Keratinocyte (primary cell): ENCODE measurements at regions not wholly inside any gene's neighbourhood (a gene's known extent, or its start where the extent isn't known, plus 50 kb on each side); places are given as distances from the start of the nearest gene placed in this dataset.

Experiments used
- DNase-seq: peaks from one replicate; pipeline ENCODE4 v3.0.0-alpha.2; 2011; ENCODE audit warnings: low read depth, missing footprints, low spot score
- FAIRE-seq: peaks from 2 replicates; lab custom pipeline; 2011; peaks lifted over from hg19 to GRCh38; lab: Jason Lieb, UNC
- H2AFZ ChIP-seq: 2 replicates; pipeline ENCODE4 v1.6.0; 2012; ENCODE audit warnings: low read length, control low read depth, inconsistent platforms; ENCODE audit not compliant: control insufficient read depth
- H3K27ac ChIP-seq: 2 replicates; pipeline ENCODE4 v1.5.1; 2011; ENCODE audit warnings: low read length; ENCODE audit not compliant: control insufficient read depth, insufficient read depth
- H3K27me3 ChIP-seq: 3 replicates; pipeline ENCODE4 v1.6.0; 2011; ENCODE audit warnings: low read length; ENCODE audit not compliant: control insufficient read depth, insufficient read depth; ENCODE audit errors: extremely low read depth
- H3K36me3 ChIP-seq, 2 experiments: 2 replicates in 1 of 2; 3 replicates in 1 of 2; pipeline ENCODE4 v1.5.1; 2011; ENCODE audit warnings: low read length in 2 of 2, mild to moderate bottlenecking in 1 of 2; ENCODE audit not compliant: control insufficient read depth in 2 of 2, insufficient read depth in 2 of 2; ENCODE audit errors: extremely low read depth in 1 of 2
- H3K4me1 ChIP-seq: 3 replicates; pipeline ENCODE4 v1.5.1; 2011; ENCODE audit warnings: low read length; ENCODE audit not compliant: control insufficient read depth, insufficient read depth; ENCODE audit errors: extremely low read depth
- H3K4me2 ChIP-seq: 3 replicates; pipeline ENCODE4 v1.6.0; 2011; ENCODE audit warnings: low read depth, low read length; ENCODE audit not compliant: control insufficient read depth, insufficient read depth; ENCODE audit errors: extremely low read depth
- H3K4me3 ChIP-seq, 3 experiments: fragments of 200-600 bp in 1 of 3; sonication (generic) in 1 of 3; 2 replicates in 2 of 3; 3 replicates in 1 of 3; pipeline ENCODE4 v1.5.1; 2011 to 2016; ENCODE audit warnings: low read length in 3 of 3, mild to moderate bottlenecking in 3 of 3, control low read depth in 2 of 3, inconsistent platforms in 1 of 3, low read depth in 1 of 3, mixed read lengths in 1 of 3, mixed run types in 1 of 3, moderate library complexity in 1 of 3; ENCODE audit not compliant: control insufficient read depth in 2 of 3, insufficient read depth in 2 of 3; ENCODE audit errors: extremely low read depth in 1 of 3
- H3K79me2 ChIP-seq: 2 replicates; pipeline ENCODE4 v1.6.0; 2012; ENCODE audit warnings: low read length; ENCODE audit not compliant: control insufficient read depth, insufficient read depth
- H3K9ac ChIP-seq: 3 replicates; pipeline ENCODE4 v1.6.0; 2011; ENCODE audit warnings: low read length; ENCODE audit not compliant: control insufficient read depth, insufficient read depth; ENCODE audit errors: extremely low read depth
- H3K9me1 ChIP-seq: 3 replicates; pipeline ENCODE4 v1.6.0; 2011; ENCODE audit warnings: low read length; ENCODE audit not compliant: control insufficient read depth, insufficient read depth; ENCODE audit errors: extremely low read depth
- H3K9me3 ChIP-seq: 2 replicates; pipeline ENCODE4 v1.5.1; 2012; ENCODE audit warnings: low read depth, low read length; ENCODE audit not compliant: control insufficient read depth
- H4K20me1 ChIP-seq: 3 replicates; pipeline ENCODE4 v1.6.0; 2011; ENCODE audit warnings: low read length; ENCODE audit not compliant: control insufficient read depth, insufficient read depth; ENCODE audit errors: extremely low read depth
- CTCF ChIP-seq, 3 experiments: IDR thresholded peaks in 1 of 3; conservative IDR thresholded peaks in 1 of 3; optimal IDR thresholded peaks in 1 of 3; 2 replicates in 2 of 3; 3 replicates in 1 of 3; pipeline versions ENCODE3 to v1.5.1; 2011; ENCODE audit warnings: low read length in 3 of 3, mild to moderate bottlenecking in 3 of 3, moderate library complexity in 2 of 3, control low read depth in 1 of 3, inconsistent platforms in 1 of 3; ENCODE audit not compliant: insufficient read depth in 2 of 3; ENCODE audit errors: extremely low read depth in 1 of 3
- EZH2 ChIP-seq: IDR thresholded peaks from one replicate; pipeline ENCODE4 v1.6.1; 2012; ENCODE audit warnings: inconsistent platforms, mild to moderate bottlenecking, low read length, moderate library complexity
- dilution Hi-C: fragments of 300-500 bp; cut with MboI; formaldehyde crosslinking; loops from one replicate; pipeline ENCODE4 v1.7.0; 2020; ENCODE audit warnings: low sequenced_read_pairs; ENCODE audit not compliant: extremely low pct_ligation_motif_present

DNA sequence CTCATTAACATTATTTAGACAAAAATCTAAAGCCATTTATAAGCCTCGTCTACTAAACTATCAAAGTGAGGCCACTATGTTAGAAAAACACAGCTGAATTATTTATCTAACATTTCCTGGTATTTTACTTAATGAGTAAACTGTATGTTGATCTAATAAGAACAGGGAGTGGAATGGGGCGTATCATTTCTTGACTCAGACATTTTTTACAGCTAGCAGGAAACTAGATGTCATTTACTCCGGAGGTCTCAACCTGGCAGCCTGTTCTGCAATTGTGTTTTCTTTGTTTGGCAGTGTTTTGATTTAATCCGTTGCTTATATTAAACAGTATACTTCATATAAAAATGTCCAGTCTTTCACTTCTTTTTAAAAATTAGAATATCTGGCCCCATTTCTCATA is 79.1 kb upstream of the ABI3BP start:
- H3K79me2 ChIP-seq, result no peaks in the 10 kb centered on the region
- H3K9me1 ChIP-seq, result no peaks in the 10 kb centered on the region
- DNase-seq (no peak), FAIRE-seq (peak; percentile 13)
- H3K36me3 ChIP-seq, result no peaks in the 10 kb centered on the region
- H4K20me1 ChIP-seq, result no peaks in the 10 kb centered on the region
- peak overlapping the region; percentile 22 for H3K27ac ChIP-seq
- dilution Hi-C loops, result no loop called here
- no peak overlapping the region for H3K4me2 ChIP-seq
- no peak overlapping the region for H3K4me3 ChIP-seq
- peaks cover 7% of the 10 kb centered on the region for H3K4me1 ChIP-seq
- peak overlapping the region; percentile 32 for H2AFZ ChIP-seq
- H3K27me3 ChIP-seq, result no peaks in the 10 kb centered on the region
- TF ChIP-seq EZH2, result no peak
- TF ChIP-seq CTCF (optimal IDR thresholded peaks at IDR 0.05 in 1 of 3, IDR thresholded peaks at IDR 0.05 in 1 of 3, conservative IDR thresholded peaks at IDR 0.05 in 1 of 3; ENCODE audit: extremely low read depth in 1 of 3, insufficient read depth in 2 of 3, low read length in 3 of 3), result no peak
- no peak overlapping the region for H3K9ac ChIP-seq
- H3K9me3 ChIP-seq, result no peaks in the 10 kb centered on the region

GRCh38 chr3:101070799-101071121 is 77.5 kb upstream of the ABI3BP start:
- Histone ChIP-seq H3K27me3 (no peaks in the 10 kb centered on the region), H3K4me2 (no peak overlapping the region), H4K20me1 (no peaks in the 10 kb centered on the region), H3K79me2 (no peaks in the 10 kb centered on the region), H3K27ac (no peak overlapping the region), H2AFZ (no peak overlapping the region), H3K36me3 (no peaks in the 10 kb centered on the region), H3K9me3 (no peaks in the 10 kb centered on the region), H3K4me1 (peaks cover 18% of the 10 kb centered on the region), H3K4me3 (no peak overlapping the region), H3K9me1 (no peaks in the 10 kb centered on the region), H3K9ac (no peak overlapping the region)
- DNase-seq (no peak), FAIRE-seq (no peak)
- dilution Hi-C loops, result no loop called here
- TF ChIP-seq CTCF (optimal IDR thresholded peaks at IDR 0.05 in 1 of 3, IDR thresholded peaks at IDR 0.05 in 1 of 3, conservative IDR thresholded peaks at IDR 0.05 in 1 of 3; ENCODE audit: extremely low read depth in 1 of 3, insufficient read depth in 2 of 3, low read length in 3 of 3) (no peak), EZH2 (no peak)
